Chondrocyte (in vitro differentiated cells): ENCODE measurements at regions not wholly inside any gene's neighbourhood (a gene's known extent, or its start where the extent isn't known, plus 50 kb on each side); places are given as distances from the start of the nearest gene placed in this dataset.

Experiments used
- DNase-seq: peaks from one replicate; pipeline ENCODE4 v3.0.0; 2021; ENCODE audit warnings: mixed read lengths, low spot score
- H3K27ac Mint-ChIP-seq: one replicate; pipeline ENCODE4 v1.8.0; 2021; ENCODE audit warnings: mild to moderate bottlenecking, moderate library complexity, mixed read lengths; ENCODE audit not compliant: unreplicated experiment
- H3K27me3 Mint-ChIP-seq: 2 replicates; pipeline ENCODE4 v1.8.0; 2021; ENCODE audit warnings: low read depth, mixed read lengths
- H3K36me3 Mint-ChIP-seq: 2 replicates; pipeline ENCODE4 v1.8.0; 2021; ENCODE audit warnings: low read depth, mixed read lengths
- H3K4me1 Mint-ChIP-seq: 2 replicates; pipeline ENCODE4 v1.8.0; 2021; ENCODE audit warnings: low read depth, mild to moderate bottlenecking, mixed read lengths
- H3K4me3 Mint-ChIP-seq: one replicate; pipeline ENCODE4 v1.8.0; 2021; ENCODE audit warnings: mild to moderate bottlenecking, moderate library complexity, mixed read lengths; ENCODE audit not compliant: unreplicated experiment
- H3K9me3 Mint-ChIP-seq: 2 replicates; pipeline ENCODE4 v1.8.0; 2021; ENCODE audit warnings: low read depth, mixed read lengths
- TF ChIP-seq, protein P1 (sequence below): fragments of 200-600 bp; sonication (generic); IDR thresholded peaks from 2 replicates; pipeline ENCODE4 v1.5.0; 2021; ENCODE audit warnings: antibody characterized with exemption, mild to moderate bottlenecking, moderate library complexity

DNA sequence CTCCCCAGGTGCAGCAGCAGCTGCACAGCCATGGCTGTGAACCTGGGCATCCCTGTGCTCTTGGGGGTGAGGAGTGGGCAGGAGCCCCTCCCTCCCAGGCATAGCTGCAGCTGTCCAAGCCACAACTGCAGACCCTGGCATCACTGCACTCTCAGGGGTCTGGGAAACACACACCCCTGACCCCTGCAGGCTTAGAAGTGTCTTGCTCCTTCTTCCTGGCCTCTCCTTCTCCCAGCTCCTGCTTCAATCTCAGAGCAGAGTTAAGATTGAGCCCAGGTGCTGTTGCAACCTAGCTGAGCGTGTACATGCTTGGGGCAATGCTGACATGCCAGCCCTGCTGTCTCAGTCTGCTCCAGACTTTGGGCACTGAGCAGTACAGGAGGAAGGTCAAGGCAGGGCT is 833.6 kb downstream of the FLRT2 start:
- H3K27ac Mint-ChIP-seq = no peak overlapping the region
- no peak overlapping the region for H3K4me3 Mint-ChIP-seq
- DNase-seq = no peak
- H3K27me3 Mint-ChIP-seq = no peaks in the 10 kb centered on the region
- no peaks in the 10 kb centered on the region for H3K36me3 Mint-ChIP-seq
- no peaks in the 10 kb centered on the region for H3K4me1 Mint-ChIP-seq
- H3K9me3 Mint-ChIP-seq = no peaks in the 10 kb centered on the region
- TF ChIP-seq, protein P1, sequence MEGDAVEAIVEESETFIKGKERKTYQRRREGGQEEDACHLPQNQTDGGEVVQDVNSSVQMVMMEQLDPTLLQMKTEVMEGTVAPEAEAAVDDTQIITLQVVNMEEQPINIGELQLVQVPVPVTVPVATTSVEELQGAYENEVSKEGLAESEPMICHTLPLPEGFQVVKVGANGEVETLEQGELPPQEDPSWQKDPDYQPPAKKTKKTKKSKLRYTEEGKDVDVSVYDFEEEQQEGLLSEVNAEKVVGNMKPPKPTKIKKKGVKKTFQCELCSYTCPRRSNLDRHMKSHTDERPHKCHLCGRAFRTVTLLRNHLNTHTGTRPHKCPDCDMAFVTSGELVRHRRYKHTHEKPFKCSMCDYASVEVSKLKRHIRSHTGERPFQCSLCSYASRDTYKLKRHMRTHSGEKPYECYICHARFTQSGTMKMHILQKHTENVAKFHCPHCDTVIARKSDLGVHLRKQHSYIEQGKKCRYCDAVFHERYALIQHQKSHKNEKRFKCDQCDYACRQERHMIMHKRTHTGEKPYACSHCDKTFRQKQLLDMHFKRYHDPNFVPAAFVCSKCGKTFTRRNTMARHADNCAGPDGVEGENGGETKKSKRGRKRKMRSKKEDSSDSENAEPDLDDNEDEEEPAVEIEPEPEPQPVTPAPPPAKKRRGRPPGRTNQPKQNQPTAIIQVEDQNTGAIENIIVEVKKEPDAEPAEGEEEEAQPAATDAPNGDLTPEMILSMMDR = no peak

DNA sequence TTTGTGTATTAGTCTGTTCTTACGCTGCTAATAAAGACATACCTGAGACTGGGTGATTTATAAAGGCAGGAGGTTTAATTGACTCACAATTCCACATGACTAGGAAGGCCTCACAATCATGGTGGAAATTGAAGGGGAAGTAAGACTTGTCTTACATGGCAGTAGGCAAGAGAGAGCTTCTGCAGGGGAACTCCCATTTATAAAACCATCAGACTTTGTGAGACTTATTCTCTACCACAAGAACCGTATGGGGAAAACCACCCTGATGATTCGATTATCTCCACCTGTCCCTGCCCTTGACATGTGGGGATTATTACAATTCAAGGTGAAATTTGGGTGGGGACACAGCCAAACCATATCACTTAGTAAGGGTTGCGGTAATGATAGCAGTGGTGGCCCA is 833.1 kb downstream of the FLRT2 start:
- TF ChIP-seq, protein P1 = no peak
- no peaks in the 10 kb centered on the region for H3K36me3 Mint-ChIP-seq
- no peaks in the 10 kb centered on the region for H3K27me3 Mint-ChIP-seq
- no peak overlapping the region for H3K27ac Mint-ChIP-seq
- H3K4me3 Mint-ChIP-seq = no peak overlapping the region
- H3K9me3 Mint-ChIP-seq = no peaks in the 10 kb centered on the region
- no peak for DNase-seq
- no peaks in the 10 kb centered on the region for H3K4me1 Mint-ChIP-seq

DNA sequence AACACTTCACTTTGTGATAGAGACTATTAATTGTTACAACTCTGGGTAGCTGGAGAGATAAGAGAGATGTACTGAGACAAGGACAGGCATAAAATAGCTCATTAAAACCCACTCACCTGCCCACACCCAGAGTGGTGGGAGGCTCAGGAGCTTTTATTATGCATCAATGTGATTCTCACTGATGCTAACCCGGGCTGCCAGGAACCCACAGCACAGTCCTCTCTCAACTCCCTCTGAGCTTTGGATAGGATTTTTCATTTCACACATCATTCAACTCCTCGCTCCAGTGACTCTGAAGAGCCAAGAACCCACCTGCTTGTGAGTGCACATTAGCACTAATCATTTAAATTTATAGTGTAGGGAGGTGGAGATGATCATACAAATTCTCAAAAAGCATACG is 827.9 kb downstream of the FLRT2 start:
- H3K9me3 Mint-ChIP-seq = no peaks in the 10 kb centered on the region
- TF ChIP-seq, protein P1 = no peak
- no peaks in the 10 kb centered on the region for H3K4me1 Mint-ChIP-seq
- no peaks in the 10 kb centered on the region for H3K27me3 Mint-ChIP-seq
- no peak for DNase-seq
- H3K36me3 Mint-ChIP-seq = no peaks in the 10 kb centered on the region
- no peak overlapping the region for H3K4me3 Mint-ChIP-seq
- no peak overlapping the region for H3K27ac Mint-ChIP-seq

DNA sequence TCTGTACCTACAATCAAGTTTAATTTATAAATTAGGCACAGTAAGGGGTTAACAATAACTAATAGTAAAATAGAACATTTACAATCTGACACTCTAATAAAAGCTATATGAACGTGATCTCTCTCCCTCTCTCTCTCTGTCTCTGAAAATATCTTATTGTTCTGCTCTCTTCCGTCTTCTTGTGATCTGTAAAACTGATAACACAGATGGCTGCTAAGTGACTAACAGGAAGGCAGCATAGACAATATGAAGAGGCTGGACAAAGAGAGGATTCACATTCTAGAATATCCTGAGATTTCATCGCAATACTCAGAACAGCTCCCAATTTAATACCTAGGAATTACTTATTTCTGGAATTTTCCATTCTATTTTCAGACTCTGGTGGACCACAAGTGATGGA is 827.2 kb downstream of the FLRT2 start:
- no peaks in the 10 kb centered on the region for H3K4me1 Mint-ChIP-seq
- H3K36me3 Mint-ChIP-seq = no peaks in the 10 kb centered on the region
- H3K27me3 Mint-ChIP-seq = no peaks in the 10 kb centered on the region
- H3K4me3 Mint-ChIP-seq = no peak overlapping the region
- no peak overlapping the region for H3K27ac Mint-ChIP-seq
- TF ChIP-seq, protein P1 = no peak
- no peaks in the 10 kb centered on the region for H3K9me3 Mint-ChIP-seq
- no peak for DNase-seq

DNA sequence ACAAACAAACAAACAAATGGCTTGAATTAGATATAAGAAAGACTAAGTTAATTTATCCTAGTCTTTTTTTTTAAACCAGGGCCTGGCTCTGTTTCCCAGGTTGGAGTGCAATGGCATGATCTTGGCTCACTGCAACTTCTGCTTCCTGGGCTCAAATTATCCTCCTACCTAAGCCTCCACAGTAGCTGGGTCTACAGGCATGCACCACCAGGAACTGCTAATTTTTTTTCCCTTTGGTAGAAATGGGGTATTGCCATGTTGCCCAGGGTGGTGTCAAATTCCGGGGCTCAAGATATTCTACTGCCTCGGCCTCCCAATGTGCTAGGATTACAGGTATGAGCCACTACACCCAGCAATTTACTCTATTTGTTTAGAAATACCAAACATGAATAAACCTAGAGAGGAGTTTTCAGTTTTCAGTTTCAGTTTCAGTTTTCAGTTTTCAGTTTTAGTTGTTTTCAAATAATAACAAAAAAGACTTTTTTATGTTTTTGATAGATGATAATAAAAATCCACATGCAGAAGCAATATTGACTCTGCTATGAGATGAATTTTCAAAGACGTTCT is 817.0 kb downstream of the FLRT2 start:
- TF ChIP-seq, protein P1 = no peak
- Mint-ChIP-seq H3K27ac (no peak overlapping the region), H3K9me3 (peaks cover 13% of the 10 kb centered on the region), H3K27me3 (peaks cover 2% of the 10 kb centered on the region), H3K4me3 (no peak overlapping the region), H3K4me1 (no peaks in the 10 kb centered on the region), H3K36me3 (no peaks in the 10 kb centered on the region)
- no peak for DNase-seq
